ENCODE measurements at regions not wholly inside any gene's neighbourhood (a gene's known extent, or its start where the extent isn't known, plus 50 kb on each side); places are given as distances from the start of the nearest gene placed in this dataset.
A peak's percentile ranks its signal among the peaks of the same experiment; 100 is the strongest.

DNA sequence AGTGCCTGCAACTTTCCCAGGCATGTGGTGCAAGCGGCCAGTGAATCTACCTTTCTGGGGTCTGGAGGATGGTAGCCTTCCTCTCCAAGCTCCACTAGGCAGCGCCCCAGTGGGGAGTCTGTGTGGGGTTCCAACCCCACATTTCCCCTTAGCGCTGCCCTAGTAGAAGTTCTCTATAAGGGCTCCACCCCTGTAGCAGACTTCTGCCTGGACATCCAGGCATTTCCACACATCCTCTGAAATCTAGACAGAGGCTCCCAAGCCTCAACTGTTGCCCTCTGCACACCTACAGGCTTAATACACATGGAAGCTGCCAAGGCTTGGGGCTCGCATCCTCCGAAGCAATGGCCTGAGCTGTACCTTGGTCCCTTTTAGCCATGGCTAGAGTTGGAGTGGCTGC is 321.6 kb downstream of the TFAP2A start:
- ATAC-seq (ENCODE audit: insufficient read depth, low FRiP score) (no peak), DNase-seq (no peak)
- H3K36me3 ChIP-seq (ENCODE audit: control insufficient read depth in 4 of 4, insufficient read depth in 4 of 4, low read length in 4 of 4): no peaks in the 10 kb centered on the region
- H3K9ac ChIP-seq (ENCODE audit: insufficient read depth in 1 of 2, low read length in 2 of 2): no peak overlapping the region
- H3K4me3 ChIP-seq: no peak overlapping the region
- H3K4me1 ChIP-seq (ENCODE audit: control insufficient read depth in 5 of 5, insufficient read depth in 5 of 5, low read length in 5 of 5): peaks cover 0 to 1% (median 0%) of the 10 kb centered on the region in 5 donors
- 95 to 96% methylated on average over 5 of the region's 5 CpGs for WGBS, 2 donors
- peaks cover 0 to 3% (median 0%) of the 10 kb centered on the region in 3 donors for H3K27me3 ChIP-seq (ENCODE audit: control insufficient read depth in 3 of 3, insufficient read depth in 3 of 3, low read length in 2 of 3)
- no peak for TF ChIP-seq CTCF (IDR thresholded peaks at IDR 0.05; ENCODE audit: control extremely low read depth, extremely low read depth)
- no peak overlapping the region for H3K27ac ChIP-seq (ENCODE audit: low read depth in 1 of 2, low read length in 1 of 2)
- peaks cover 0 to 9% (median 5%) of the 10 kb centered on the region in 4 donors for H3K9me3 ChIP-seq (ENCODE audit: control insufficient read depth in 4 of 4, insufficient read depth in 3 of 4, low read length in 3 of 4)

- H3K27ac ChIP-seq (ENCODE audit: low read depth in 1 of 2, low read length in 1 of 2): no peak overlapping the region
- no peaks in the 10 kb centered on the region for H3K36me3 ChIP-seq (ENCODE audit: control insufficient read depth in 4 of 4, insufficient read depth in 4 of 4, low read length in 4 of 4)
- H3K4me1 ChIP-seq (ENCODE audit: control insufficient read depth in 5 of 5, insufficient read depth in 5 of 5, low read length in 5 of 5): no peaks in the 10 kb centered on the region
- no peak overlapping the region for H3K4me3 ChIP-seq
- H3K27me3 ChIP-seq (ENCODE audit: control insufficient read depth in 3 of 3, insufficient read depth in 3 of 3, low read length in 2 of 3): peaks cover 0 to 3% (median 0%) of the 10 kb centered on the region in 3 donors
- H3K9ac ChIP-seq (ENCODE audit: insufficient read depth in 1 of 2, low read length in 2 of 2): no peak overlapping the region
- DNase-seq: no peak
- H3K9me3 ChIP-seq (ENCODE audit: control insufficient read depth in 4 of 4, insufficient read depth in 3 of 4, low read length in 3 of 4): no peaks in the 10 kb centered on the region
- TF ChIP-seq CTCF (IDR thresholded peaks at IDR 0.05; ENCODE audit: control extremely low read depth, extremely low read depth): no peak
- 79 to 86% methylated on average over 14 of the region's 14 CpGs for WGBS, 2 donors
- no peak for ATAC-seq (ENCODE audit: insufficient read depth, low FRiP score)
Observed at GRCh38 chr6:10084111-10084986, 330.5 kb downstream of the TFAP2A start.

DNA sequence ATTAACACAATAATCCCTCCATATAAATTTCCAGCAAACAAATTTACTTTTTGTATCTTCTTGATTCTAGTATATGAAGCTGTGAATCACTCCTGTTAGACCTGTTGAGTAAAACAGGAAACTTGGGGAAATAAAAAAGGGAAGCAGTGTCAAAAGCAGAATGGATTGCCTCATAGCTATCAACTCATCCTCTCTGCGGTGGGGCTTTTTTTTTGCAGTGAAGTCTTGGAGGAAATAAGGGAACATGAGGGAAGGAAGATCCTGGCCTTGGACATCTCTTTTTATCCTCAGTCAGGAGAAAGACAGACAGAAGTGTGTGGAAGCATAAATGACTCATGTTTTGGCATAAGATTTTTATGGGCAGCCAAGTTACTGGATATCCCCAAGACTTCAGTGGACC is 332.5 kb downstream of the TFAP2A start:
- 13 to 29% methylated on average over 1 of the region's 1 CpG for WGBS, 2 donors
- peaks cover 0 to 3% (median 0%) of the 10 kb centered on the region in 3 donors for H3K27me3 ChIP-seq (ENCODE audit: control insufficient read depth in 3 of 3, insufficient read depth in 3 of 3, low read length in 2 of 3)
- H3K9ac ChIP-seq (ENCODE audit: insufficient read depth in 1 of 2, low read length in 2 of 2): no peak overlapping the region
- DNase-seq (peak in 2 of 3 donors; percentile 7 to 12), ATAC-seq (ENCODE audit: insufficient read depth, low FRiP score) (no peak)
- H3K9me3 ChIP-seq (ENCODE audit: control insufficient read depth in 4 of 4, insufficient read depth in 3 of 4, low read length in 3 of 4): no peaks in the 10 kb centered on the region
- H3K36me3 ChIP-seq (ENCODE audit: control insufficient read depth in 4 of 4, insufficient read depth in 4 of 4, low read length in 4 of 4): no peaks in the 10 kb centered on the region
- no peak overlapping the region for H3K27ac ChIP-seq (ENCODE audit: low read depth in 1 of 2, low read length in 1 of 2)
- TF ChIP-seq CTCF (IDR thresholded peaks at IDR 0.05; ENCODE audit: control extremely low read depth, extremely low read depth): no peak
- no peak overlapping the region for H3K4me3 ChIP-seq
- no peaks in the 10 kb centered on the region for H3K4me1 ChIP-seq (ENCODE audit: control insufficient read depth in 5 of 5, insufficient read depth in 5 of 5, low read length in 5 of 5)
